Superior temporal gyrus (tissue), 1 donor: ENCODE measurements at regions not wholly inside any gene's neighbourhood (a gene's known extent, or its start where the extent isn't known, plus 50 kb on each side); places are given as distances from the start of the nearest gene placed in this dataset.

ENCODE experiments used
- DNase-seq: peaks from one replicate; pipeline ENCODE4 v3.0.0-alpha.2; 2016; ENCODE audit errors: extremely low spot score

GRCh38 chr6:134531611-134532010, 213.7 kb upstream of the SGK1 start:
- no peak for DNase-seq

- DNase-seq = no peak
These were observed 213.3 kb upstream of the SGK1 start for GRCh38 chr6:134531188-134531551.

GRCh38 chr6:134529921-134530320, 212.0 kb upstream of the SGK1 start:
- DNase-seq = no peak

GRCh38 chr6:134529305-134529704, 211.4 kb upstream of the SGK1 start:
- no peak for DNase-seq

- no peak for DNase-seq
These were observed 209.3 kb upstream of the SGK1 start for GRCh38 chr6:134527108-134527787.

GRCh38 chr6:134525190-134525868, 207.4 kb upstream of the SGK1 start:
- DNase-seq = no peak

- no peak for DNase-seq
These were observed 206.2 kb upstream of the SGK1 start for GRCh38 chr6:134523903-134524650.

GRCh38 chr6:134523051-134523450, 205.1 kb upstream of the SGK1 start:
- DNase-seq = no peak

- no peak for DNase-seq
These were observed 203.2 kb upstream of the SGK1 start for GRCh38 chr6:134521116-134521501.

GRCh38 chr6:134520181-134521115, 202.5 kb upstream of the SGK1 start:
- DNase-seq = no peak

- DNase-seq = no peak
These were observed 201.6 kb upstream of the SGK1 start for GRCh38 chr6:134519465-134519864.

- DNase-seq = no peak
These were observed 200.0 kb upstream of the SGK1 start for GRCh38 chr6:134517868-134518267.

- DNase-seq = no peak
These were observed 199.3 kb upstream of the SGK1 start for GRCh38 chr6:134517145-134517658.

GRCh38 chr6:134516582-134516981, 198.7 kb upstream of the SGK1 start:
- DNase-seq = no peak

GRCh38 chr6:134515986-134516385, 198.1 kb upstream of the SGK1 start:
- DNase-seq = no peak

- DNase-seq = peak; percentile 74
These were observed 195.1 kb upstream of the SGK1 start for GRCh38 chr6:134512981-134513391.

GRCh38 chr6:134511984-134512683, 194.2 kb upstream of the SGK1 start:
- DNase-seq = no peak

- no peak for DNase-seq
These were observed 193.0 kb upstream of the SGK1 start for GRCh38 chr6:134510920-134511319.

- no peak for DNase-seq
These were observed 192.2 kb upstream of the SGK1 start for GRCh38 chr6:134510142-134510541.

- no peak for DNase-seq
These were observed 191.1 kb upstream of the SGK1 start for GRCh38 chr6:134508862-134509498.
